H9 (cell line): ENCODE measurements at regions not wholly inside any gene's neighbourhood (a gene's known extent, or its start where the extent isn't known, plus 50 kb on each side); places are given as distances from the start of the nearest gene placed in this dataset.

ENCODE experiments used
- DNase-seq: peaks from one replicate; pipeline ENCODE4 v3.0.0-alpha.2; 2017
- H2AFZ ChIP-seq: one replicate; pipeline ENCODE4 v1.6.1; 2013; ENCODE audit warnings: mild to moderate bottlenecking, low read length, control low read depth, moderate library complexity
- H2AK5ac ChIP-seq: 2 replicates; pipeline ENCODE4 v1.6.1; 2013; ENCODE audit warnings: low read length, control low read depth, mixed read lengths; ENCODE audit not compliant: insufficient read length
- H2BK120ac ChIP-seq: one replicate; pipeline ENCODE4 v1.6.1; 2013; ENCODE audit warnings: low read depth, mild to moderate bottlenecking, low read length, control low read depth, inconsistent platforms; ENCODE audit not compliant: poor library complexity, severe bottlenecking
- H2BK12ac ChIP-seq: 2 replicates; pipeline ENCODE4 v1.6.1; 2013; ENCODE audit warnings: low read length, control low read depth, mixed read lengths, low read depth; ENCODE audit not compliant: insufficient read length
- H2BK15ac ChIP-seq: 2 replicates; pipeline ENCODE4 v1.6.1; 2013; ENCODE audit warnings: low read depth, low read length, control low read depth
- H2BK20ac ChIP-seq: one replicate; pipeline ENCODE4 v1.6.1; 2013; ENCODE audit warnings: low read depth, mild to moderate bottlenecking, low read length, control low read depth, inconsistent platforms; ENCODE audit not compliant: poor library complexity, severe bottlenecking
- H2BK5ac ChIP-seq: 2 replicates; pipeline ENCODE4 v1.6.1; 2013; ENCODE audit warnings: low read length, control low read depth, mixed read lengths; ENCODE audit not compliant: insufficient read length
- H3K14ac ChIP-seq: 2 replicates; pipeline ENCODE4 v1.6.1; 2013; ENCODE audit warnings: low read length, control low read depth; ENCODE audit not compliant: insufficient read depth
- H3K18ac ChIP-seq: 2 replicates; pipeline ENCODE4 v1.6.1; 2013; ENCODE audit warnings: low read depth, mild to moderate bottlenecking, mixed read lengths, low read length, control low read depth; ENCODE audit not compliant: insufficient read length
- H3K23ac ChIP-seq: 2 replicates; pipeline ENCODE4 v1.6.1; 2013; ENCODE audit warnings: low read length, control low read depth, mixed read lengths, low read depth; ENCODE audit not compliant: insufficient read length
- H3K23me2 ChIP-seq: 2 replicates; pipeline ENCODE4 v1.6.1; 2013; ENCODE audit warnings: low read depth, mild to moderate bottlenecking, mixed read lengths, low read length, control low read depth; ENCODE audit not compliant: insufficient read length, poor library complexity, severe bottlenecking
- H3K27ac ChIP-seq: 2 replicates; pipeline ENCODE4 v1.5.1; 2013; ENCODE audit warnings: low read length, control low read depth, mixed read lengths, low read depth; ENCODE audit not compliant: insufficient read length
- H3K27me3 ChIP-seq: 2 replicates; pipeline ENCODE4 v1.6.1; 2013; ENCODE audit warnings: low read length, control low read depth, inconsistent platforms; ENCODE audit not compliant: insufficient read depth
- H3K4ac ChIP-seq: 2 replicates; pipeline ENCODE4 v1.6.1; 2013; ENCODE audit warnings: low read depth, mild to moderate bottlenecking, control low read depth, inconsistent platforms, low read length, moderate library complexity
- H3K4me1 ChIP-seq: 2 replicates; pipeline ENCODE4 v1.6.1; 2013; ENCODE audit warnings: low read length, control low read depth, inconsistent platforms; ENCODE audit not compliant: insufficient read depth
- H3K4me2 ChIP-seq: 2 replicates; pipeline ENCODE4 v1.6.1; 2013; ENCODE audit warnings: low read length, control low read depth, mixed read lengths; ENCODE audit not compliant: insufficient read length, insufficient read depth
- H3K56ac ChIP-seq: 2 replicates; pipeline ENCODE4 v1.6.1; 2013; ENCODE audit warnings: low read depth, mild to moderate bottlenecking, mixed read lengths, low read length, control low read depth; ENCODE audit not compliant: insufficient read length
- H3K79me1 ChIP-seq: 2 replicates; pipeline ENCODE4 v1.6.1; 2013; ENCODE audit warnings: low read depth, mild to moderate bottlenecking, moderate library complexity, low read length, control low read depth, inconsistent platforms; ENCODE audit not compliant: insufficient read depth, poor library complexity, severe bottlenecking
- H3K79me2 ChIP-seq: 2 replicates; pipeline ENCODE4 v1.6.1; 2013; ENCODE audit warnings: low read length, control low read depth, inconsistent platforms; ENCODE audit not compliant: insufficient read depth
- H3K9ac ChIP-seq: 2 replicates; pipeline ENCODE4 v1.6.1; 2013; ENCODE audit warnings: low read length, control low read depth, mixed read lengths; ENCODE audit not compliant: insufficient read length; ENCODE audit errors: extremely low read depth
- H3K9me3 ChIP-seq: one replicate; pipeline ENCODE4 v1.6.1; 2013; ENCODE audit warnings: low read depth, low read length, inconsistent platforms; ENCODE audit not compliant: control insufficient read depth
- H3T11ph ChIP-seq: one replicate; pipeline ENCODE4 v1.6.1; 2013; ENCODE audit warnings: mild to moderate bottlenecking, low read length, control low read depth, inconsistent platforms
- H4K20me1 ChIP-seq: one replicate; pipeline ENCODE4 v1.6.1; 2013; ENCODE audit not compliant: control insufficient read depth, insufficient read length, insufficient read depth
- H4K5ac ChIP-seq: 2 replicates; pipeline ENCODE4 v1.6.1; 2013; ENCODE audit warnings: low read depth, mild to moderate bottlenecking, mixed read lengths, low read length, control low read depth; ENCODE audit not compliant: insufficient read length
- H4K8ac ChIP-seq: replicated peaks from 2 replicates; pipeline ENCODE4 v1.6.1; 2013; ENCODE audit warnings: low read length, control low read depth, mixed read lengths, low read depth; ENCODE audit not compliant: insufficient read length
- H4K91ac ChIP-seq: 2 replicates; pipeline ENCODE4 v1.6.1; 2013; ENCODE audit warnings: low read depth, mild to moderate bottlenecking, moderate library complexity, mixed read lengths, low read length, control low read depth; ENCODE audit not compliant: insufficient read length
- H3K27ac Mint-ChIP-seq, 3 experiments: 2 replicates in 2 of 3; 3 replicates in 1 of 3; pipeline ENCODE4 v1.8.0; 2020 to 2021; ENCODE audit warnings: mixed read lengths in 3 of 3, mild to moderate bottlenecking in 1 of 3, moderate library complexity in 1 of 3
- H3K27me3 Mint-ChIP-seq: 2 replicates; pipeline ENCODE4 v1.8.0; 2021; ENCODE audit warnings: low read depth, mild to moderate bottlenecking, moderate library complexity, mixed read lengths
- H3K36me3 Mint-ChIP-seq, 3 experiments: 2 replicates in 2 of 3; 3 replicates in 1 of 3; pipeline ENCODE4 v1.8.0; 2020 to 2021; ENCODE audit warnings: low read depth in 3 of 3, mixed read lengths in 3 of 3; ENCODE audit not compliant: insufficient read depth in 1 of 3
- H3K4me1 Mint-ChIP-seq, 2 experiments: 2 replicates each; pipeline ENCODE4 v1.8.0; 2020; ENCODE audit warnings: mixed read lengths in 2 of 2
- H3K4me3 Mint-ChIP-seq, 2 experiments: 2 replicates in 1 of 2; 3 replicates in 1 of 2; pipeline ENCODE4 v1.8.0; 2020 to 2021; ENCODE audit warnings: mild to moderate bottlenecking in 2 of 2, mixed read lengths in 2 of 2, moderate library complexity in 1 of 2
- H3K9me3 Mint-ChIP-seq, 2 experiments: 2 replicates in 1 of 2; 3 replicates in 1 of 2; pipeline ENCODE4 v1.8.0; 2020; ENCODE audit warnings: mild to moderate bottlenecking in 2 of 2, mixed read lengths in 2 of 2, moderate library complexity in 1 of 2
- WGBS: extraction: QIAGEN DNeasy Blood & Tissue Kit; methylation state at CpG from one replicate; pipeline ENCODE4 v1.1.7; 2013; ENCODE audit warnings: missing lambda C conversion rate, low lambda C conversion rate, mixed read lengths; ENCODE audit not compliant: insufficient read length; ENCODE audit errors: extremely low coverage; 5-methylcytosine and 5-hydroxymethylcytosine counted together
- TF ChIP-seq, protein P1 (sequence below): fragments of 200-600 bp; sonication (generic); conservative IDR thresholded peaks from 3 replicates; pipeline ENCODE4 v1.8.0; 2021; ENCODE audit warnings: antibody characterized with exemption, mild to moderate bottlenecking

DNA sequence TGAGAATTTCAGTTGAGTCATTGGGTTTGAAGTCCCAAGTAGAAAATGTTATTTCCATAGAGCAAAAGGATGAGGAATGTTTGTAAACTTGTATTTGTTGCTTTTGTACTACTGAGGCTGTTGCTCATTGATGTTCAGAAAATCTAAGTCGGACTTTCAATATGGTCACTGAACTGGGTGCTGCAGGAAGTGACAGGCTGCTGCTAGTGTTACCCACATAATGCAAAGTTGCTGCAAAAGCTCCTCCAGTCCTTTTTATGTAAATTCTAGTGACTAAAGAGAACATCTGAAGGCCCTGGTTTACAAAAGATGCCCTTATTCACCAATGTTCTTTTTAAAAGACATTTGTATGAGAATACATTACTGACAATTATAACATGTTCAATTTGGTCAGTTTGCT, 131.1 kb upstream of the FAM98A start:
- H2BK5ac ChIP-seq: no peak overlapping the region
- TF ChIP-seq, protein P1, sequence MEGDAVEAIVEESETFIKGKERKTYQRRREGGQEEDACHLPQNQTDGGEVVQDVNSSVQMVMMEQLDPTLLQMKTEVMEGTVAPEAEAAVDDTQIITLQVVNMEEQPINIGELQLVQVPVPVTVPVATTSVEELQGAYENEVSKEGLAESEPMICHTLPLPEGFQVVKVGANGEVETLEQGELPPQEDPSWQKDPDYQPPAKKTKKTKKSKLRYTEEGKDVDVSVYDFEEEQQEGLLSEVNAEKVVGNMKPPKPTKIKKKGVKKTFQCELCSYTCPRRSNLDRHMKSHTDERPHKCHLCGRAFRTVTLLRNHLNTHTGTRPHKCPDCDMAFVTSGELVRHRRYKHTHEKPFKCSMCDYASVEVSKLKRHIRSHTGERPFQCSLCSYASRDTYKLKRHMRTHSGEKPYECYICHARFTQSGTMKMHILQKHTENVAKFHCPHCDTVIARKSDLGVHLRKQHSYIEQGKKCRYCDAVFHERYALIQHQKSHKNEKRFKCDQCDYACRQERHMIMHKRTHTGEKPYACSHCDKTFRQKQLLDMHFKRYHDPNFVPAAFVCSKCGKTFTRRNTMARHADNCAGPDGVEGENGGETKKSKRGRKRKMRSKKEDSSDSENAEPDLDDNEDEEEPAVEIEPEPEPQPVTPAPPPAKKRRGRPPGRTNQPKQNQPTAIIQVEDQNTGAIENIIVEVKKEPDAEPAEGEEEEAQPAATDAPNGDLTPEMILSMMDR: no peak
- H3K9me3 ChIP-seq: no peaks in the 10 kb centered on the region
- H3K9ac ChIP-seq: no peak overlapping the region
- no peak overlapping the region for H3K23ac ChIP-seq
- Mint-ChIP-seq H3K4me3 (no peak overlapping the region), H3K36me3 (peaks cover 3 to 9% (median 5%) of the 10 kb centered on the region in 3 experiments; a peak in 4 of 7 replicates), H3K27me3 (no peaks in the 10 kb centered on the region), H3K27ac (no peak overlapping the region), H3K4me1 (peaks cover 8 to 9% of the 10 kb centered on the region in 2 experiments), H3K9me3 (peaks cover 0 to 2% of the 10 kb centered on the region in 2 experiments; a peak in 2 of 5 replicates)
- no peak overlapping the region for H2AK5ac ChIP-seq
- H2BK15ac ChIP-seq: no peak overlapping the region
- H3K14ac ChIP-seq: no peak overlapping the region
- H3K79me1 ChIP-seq: no peaks in the 10 kb centered on the region
- no CpG with 5 or more reads among the region's 1 CpG for WGBS
- H4K20me1 ChIP-seq: no peaks in the 10 kb centered on the region
- H2BK20ac ChIP-seq: no peak overlapping the region
- H2BK120ac ChIP-seq: no peak overlapping the region
- H2BK12ac ChIP-seq: no peak overlapping the region
- no peaks in the 10 kb centered on the region for H3K27me3 ChIP-seq
- no peaks in the 10 kb centered on the region for H3K79me2 ChIP-seq
- no peak overlapping the region for H3K18ac ChIP-seq
- H3T11ph ChIP-seq: no peak overlapping the region
- no peak overlapping the region for H4K91ac ChIP-seq
- no peak for DNase-seq
- no peak overlapping the region for H4K5ac ChIP-seq
- no peak overlapping the region for H3K27ac ChIP-seq
- H4K8ac ChIP-seq: no peak overlapping the region
- no peak overlapping the region for H3K56ac ChIP-seq
- no peaks in the 10 kb centered on the region for H3K23me2 ChIP-seq
- no peak overlapping the region for H3K4ac ChIP-seq
- no peak overlapping the region for H3K4me2 ChIP-seq
- H2AFZ ChIP-seq: no peak overlapping the region
- no peaks in the 10 kb centered on the region for H3K4me1 ChIP-seq
